Fibroblast of skin of left biceps (primary cell): ENCODE measurements at regions not wholly inside any gene's neighbourhood (a gene's known extent, or its start where the extent isn't known, plus 50 kb on each side); places are given as distances from the start of the nearest gene placed in this dataset.
A peak's percentile ranks its signal among the peaks of the same experiment; 100 is the strongest.
"Not testable (repeated sequence)": the region's sequence is repeated elsewhere in the genome, so short reads cannot be mapped to it uniquely, and the experiment has no call there.

Experiments
- DNase-seq, 2 experiments: peaks; one replicate each; pipeline ENCODE4 v3.0.0-alpha.2; 2013; ENCODE audit warnings: low read depth in 2 of 2

DNA sequence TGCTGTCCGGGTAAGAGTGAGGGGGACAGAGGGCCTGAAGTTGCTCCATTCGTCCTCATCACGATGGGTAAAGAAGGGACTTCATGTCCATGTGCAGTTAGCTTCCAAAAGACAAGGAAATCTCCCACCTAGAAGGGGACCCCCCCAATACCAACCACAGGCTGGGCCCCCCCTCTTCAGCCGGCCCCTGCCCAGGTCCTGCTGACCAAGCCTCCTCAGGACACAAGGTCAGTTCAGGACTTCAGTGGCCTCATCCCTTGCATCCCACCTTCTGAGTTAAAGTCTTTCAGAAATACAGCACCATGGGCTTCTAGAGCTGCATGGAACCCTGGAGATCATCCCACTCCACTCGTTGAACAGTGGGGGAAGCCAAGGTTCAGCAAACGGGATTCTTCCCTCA is 115.4 kb upstream of the ERG start:
- DNase-seq, result no peak

GRCh38 chr21:38614558-38614957 is 116.3 kb upstream of the ERG start:
- DNase-seq, result no peak

- no peak for DNase-seq
Observed at GRCh38 chr21:38619480-38619879, 121.2 kb upstream of the ERG start.

GRCh38 chr21:38619992-38620479 is 121.8 kb upstream of the ERG start:
- peak; percentile 61 to 70 for DNase-seq

GRCh38 chr21:38621132-38621531 is 122.9 kb upstream of the ERG start:
- no peak for DNase-seq

GRCh38 chr21:38622081-38622826 is 124.0 kb upstream of the ERG start:
- no peak for DNase-seq

GRCh38 chr21:38622827-38623209 is 124.5 kb upstream of the ERG start:
- no peak for DNase-seq

GRCh38 chr21:38623552-38623951 is 125.3 kb upstream of the ERG start:
- no peak for DNase-seq

DNA sequence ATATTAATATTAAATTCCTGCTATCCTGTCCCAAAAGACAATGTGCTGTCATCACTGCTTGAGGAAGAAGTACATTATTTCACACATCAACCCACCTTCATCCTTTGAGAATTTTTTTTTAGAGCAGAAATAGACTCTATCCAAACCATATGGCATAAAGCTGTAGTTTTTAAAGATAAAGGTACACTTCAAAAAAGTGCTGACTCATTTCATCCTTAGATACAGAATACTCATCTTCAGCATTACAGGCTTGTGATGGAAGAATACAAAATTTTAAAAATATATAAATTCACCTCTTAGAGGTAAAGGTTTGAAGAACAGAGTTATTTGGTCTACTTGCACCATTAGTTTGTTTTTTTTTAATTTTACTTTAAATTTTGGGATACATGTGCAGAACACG is 126.7 kb upstream of the ERG start:
- DNase-seq, result no peak

DNA sequence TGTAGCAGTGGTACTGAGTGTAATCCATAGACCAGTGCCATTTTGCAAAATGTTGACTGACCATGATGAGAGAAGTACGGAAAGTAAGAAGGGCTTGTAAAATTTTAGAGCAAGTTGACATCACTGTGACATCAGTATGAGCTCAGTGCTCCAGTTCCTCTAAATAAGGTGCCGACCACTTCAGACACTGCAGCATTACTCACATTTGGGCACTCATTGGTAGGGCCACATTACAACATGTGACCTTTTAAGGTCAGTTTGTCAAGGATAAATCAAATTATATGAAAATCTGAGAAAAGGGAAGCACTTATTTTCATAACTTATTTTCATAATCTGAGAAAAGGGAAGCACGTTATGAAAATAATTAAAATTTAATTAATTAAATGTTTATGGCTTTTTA is 128.0 kb upstream of the ERG start:
- no peak for DNase-seq

- no peak for DNase-seq
Observed at GRCh38 chr21:38628349-38628748, 130.1 kb upstream of the ERG start.

DNA sequence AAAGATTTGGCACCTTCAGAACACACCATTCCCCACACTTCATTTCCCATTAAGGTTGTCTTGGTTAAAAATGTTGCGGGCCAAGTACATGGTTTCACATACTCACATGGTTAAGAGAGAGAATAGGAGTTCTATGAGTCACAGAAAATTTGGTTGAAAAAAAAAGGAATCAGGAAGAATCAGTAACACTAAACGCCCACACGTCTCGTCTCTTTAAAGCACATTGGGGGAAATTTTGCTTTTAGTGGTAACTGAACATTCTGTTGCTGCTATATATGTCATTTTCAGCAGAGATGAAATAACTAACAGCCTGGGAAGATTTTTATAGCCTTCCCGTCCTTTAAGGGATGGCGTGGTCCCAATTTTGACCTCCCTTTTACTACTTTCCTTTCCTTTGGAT is 132.9 kb upstream of the ERG start:
- DNase-seq, result peak; percentile 36

GRCh38 chr21:38631676-38632075 is 133.4 kb upstream of the ERG start:
- peak; percentile 15 to 18 for DNase-seq

- DNase-seq, result no peak
Observed at GRCh38 chr21:38637161-38637560, 138.9 kb upstream of the ERG start.

DNA sequence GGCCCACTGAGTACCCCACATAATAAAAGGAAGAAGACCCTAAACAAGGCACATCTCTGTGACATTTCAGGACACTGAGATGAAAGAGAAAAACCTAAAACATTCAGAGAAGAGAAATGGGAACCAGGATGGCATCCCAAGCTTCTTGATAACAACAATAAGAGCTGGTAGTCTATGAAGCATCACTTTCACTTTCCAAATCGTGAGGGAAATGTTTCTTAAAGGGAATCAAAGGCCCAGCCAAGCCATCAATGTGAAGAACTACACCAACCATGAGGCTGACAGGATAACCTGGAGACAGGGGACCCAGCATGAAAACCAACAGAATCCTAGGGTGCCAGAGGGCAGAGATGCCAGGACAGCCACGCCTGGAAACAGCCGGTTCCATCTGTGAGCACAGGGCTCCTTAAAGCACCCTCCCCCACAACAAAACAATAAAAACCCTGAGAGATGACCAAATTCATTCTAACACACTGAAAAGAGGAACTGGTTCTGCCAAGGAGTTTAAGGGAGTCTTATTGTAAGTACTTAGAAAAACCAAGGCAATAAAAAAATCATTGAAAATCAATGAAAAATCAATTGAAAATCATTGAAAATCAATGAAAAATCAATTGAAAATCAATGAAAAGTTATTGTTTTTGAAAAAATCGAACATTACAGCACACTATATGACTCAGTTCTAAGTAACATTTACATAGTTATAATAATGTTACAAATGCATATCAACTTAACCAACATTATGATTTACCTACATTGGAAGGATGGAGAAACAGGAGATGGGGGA is 141.5 kb upstream of the ERG start:
- no peak for DNase-seq

DNA sequence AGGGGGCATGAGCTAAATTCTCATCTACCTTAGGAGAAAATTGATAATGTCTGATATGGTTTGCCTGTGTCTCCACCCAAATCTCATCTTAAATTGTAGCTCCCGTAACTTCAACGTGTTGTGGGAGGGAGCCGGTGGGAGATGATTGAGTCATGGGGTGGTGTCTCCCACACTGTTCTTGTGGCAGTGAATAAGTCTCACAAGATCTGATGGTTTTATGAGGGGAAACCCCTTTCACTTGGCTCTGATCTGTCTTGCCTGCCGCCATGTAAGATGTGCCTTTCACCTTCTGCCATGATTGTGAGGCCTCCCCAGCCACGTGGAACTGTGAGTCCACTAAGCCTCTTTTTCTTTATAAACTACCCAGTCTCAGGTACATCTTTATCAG is 142.1 kb upstream of the ERG start:
- not testable (repeated sequence) for DNase-seq

DNA sequence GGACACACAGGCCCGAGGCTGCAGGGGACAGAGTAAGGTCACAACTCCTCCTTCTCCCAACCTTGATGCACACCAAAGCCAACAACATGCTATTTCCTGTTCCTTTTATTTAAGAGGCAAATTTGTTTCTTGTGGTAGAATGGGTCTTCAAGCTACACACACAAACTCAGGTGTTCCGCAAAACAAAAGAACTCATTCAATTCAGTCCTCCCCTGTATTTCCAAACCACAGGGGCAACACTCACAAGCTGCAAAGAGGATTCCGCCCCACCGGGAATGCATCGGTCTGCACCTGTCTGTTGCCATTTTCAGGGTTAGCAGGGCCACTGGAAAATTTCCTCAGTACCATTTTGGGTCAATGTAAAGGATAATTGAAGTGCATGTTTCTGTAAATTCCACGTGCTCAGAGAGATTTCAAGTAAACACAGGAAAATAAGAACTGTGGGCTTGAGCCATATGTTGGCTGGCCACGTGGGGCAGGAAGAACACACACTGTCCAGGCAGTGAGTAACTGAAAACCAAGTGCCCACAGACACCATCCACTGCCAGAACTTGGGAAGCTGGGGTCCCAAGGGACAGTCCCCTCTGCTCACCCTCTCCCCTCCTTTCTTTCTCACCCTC is 145.2 kb upstream of the ERG start:
- DNase-seq, result no peak

DNA sequence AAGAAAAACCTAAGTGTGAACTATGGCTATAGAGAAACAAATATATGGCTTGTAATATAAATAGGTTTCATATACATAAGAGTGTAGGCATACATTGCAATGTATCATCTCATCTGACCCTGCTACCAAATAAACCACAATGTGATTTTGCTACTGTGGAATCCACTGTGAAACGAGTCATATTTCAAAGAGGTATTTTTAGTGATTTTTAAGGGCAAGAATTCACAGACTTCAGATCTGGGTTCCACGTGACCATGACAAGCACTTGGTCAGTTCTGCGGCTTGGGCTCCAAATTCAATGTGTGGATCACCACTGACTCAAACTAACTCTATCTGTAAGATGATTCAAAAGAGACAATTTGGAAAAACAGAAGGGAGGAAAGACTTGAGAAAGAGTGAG is 147.0 kb upstream of the ERG start:
- peak; percentile 71 to 78 for DNase-seq

DNA sequence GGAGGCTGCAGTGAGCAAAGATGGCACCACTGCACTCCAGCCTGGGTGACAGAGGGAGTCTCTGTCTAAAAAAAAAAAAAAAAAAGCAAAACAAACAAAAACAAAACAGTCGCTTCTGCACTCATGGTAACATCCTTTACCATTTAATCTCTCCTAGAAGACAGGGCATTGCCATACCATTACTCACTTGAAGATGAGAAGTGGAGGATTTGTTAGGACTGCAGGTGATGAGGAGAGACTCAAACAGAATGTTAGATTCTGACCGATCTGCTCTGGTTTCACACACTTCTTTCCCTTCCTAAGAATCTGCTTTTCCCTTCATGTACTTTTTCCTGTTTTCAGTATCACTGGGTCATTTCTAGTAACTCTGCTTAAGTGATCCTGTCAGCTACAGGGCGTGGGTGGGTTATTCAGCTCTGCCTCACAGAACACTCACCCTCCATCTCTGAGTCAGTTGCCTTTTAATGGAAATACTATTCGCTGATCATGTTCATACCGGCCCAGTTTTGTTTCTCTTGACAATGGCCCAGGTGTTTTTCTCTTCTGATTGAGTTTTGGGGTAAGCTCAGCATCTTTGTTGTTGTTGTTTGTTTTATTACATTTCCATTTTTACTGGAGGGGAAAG is 148.0 kb upstream of the ERG start:
- no peak for DNase-seq

DNA sequence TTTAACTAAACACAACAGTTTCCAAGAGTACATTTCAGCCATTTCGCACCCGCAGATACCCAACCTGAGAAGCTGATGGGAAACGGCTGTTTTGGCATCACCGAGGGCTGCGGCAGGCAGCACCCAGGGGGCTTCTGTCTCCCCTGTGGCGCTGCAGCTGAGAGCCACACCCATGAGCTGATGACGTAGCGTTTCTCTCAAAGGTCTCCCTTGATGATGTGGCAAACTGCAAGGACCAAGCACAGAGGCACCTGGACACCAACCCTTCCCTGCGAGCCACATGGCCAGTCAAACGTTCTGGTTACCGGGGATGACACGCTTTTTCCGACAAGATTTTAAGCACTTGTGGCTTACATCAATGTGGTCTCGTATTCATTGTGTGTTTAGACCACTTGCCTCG is 150.8 kb upstream of the ERG start:
- no peak for DNase-seq

GRCh38 chr21:38651570-38651969 is 153.3 kb upstream of the ERG start:
- DNase-seq, result no peak

GRCh38 chr21:38652396-38652795 is 153.3 kb upstream of the ETS2 start:
- no peak for DNase-seq
